Adrenal gland (tissue), 9 donors: ENCODE measurements at regions not wholly inside any gene's neighbourhood (a gene's known extent, or its start where the extent isn't known, plus 50 kb on each side); places are given as distances from the start of the nearest gene placed in this dataset.

Source experiments
- DNase-seq, 7 donors: peaks; one replicate each; pipeline ENCODE4 v3.0.0-alpha.2; 2019 to 2020
- H3K27ac ChIP-seq, 5 donors: fragments of 200-600 bp; sonication (generic) in 4 of 5; 1 replicate in 3 of 5; 2 replicates in 2 of 5; pipeline versions ENCODE4 v1.5.1 to v1.8.0; 2016 to 2020; ENCODE audit warnings: mild to moderate bottlenecking in 1 of 5
- H3K27me3 ChIP-seq: fragments of 200-600 bp; 2 replicates; pipeline ENCODE4 v1.8.0; 2021
- H3K36me3 ChIP-seq, 2 donors: fragments of 200-600 bp; replicated peaks in 1 of 2; 1 replicate in 1 of 2; 2 replicates in 1 of 2; pipeline versions ENCODE4 v1.5.1 to v1.8.0; 2018 to 2022
- H3K4me1 ChIP-seq, 2 donors: fragments of 200-600 bp; replicated peaks in 1 of 2; 1 replicate in 1 of 2; 2 replicates in 1 of 2; pipeline versions ENCODE4 v1.5.1 to v1.8.0; 2018 to 2021
- H3K4me3 ChIP-seq, 4 donors: fragments of 200-600 bp; sonication (generic) in 3 of 4; one replicate each; pipeline ENCODE4 v1.5.1; 2016 to 2018
- H3K9me3 ChIP-seq, 3 donors: fragments of 200-600 bp; sonication (generic) in 1 of 3; replicated peaks in 1 of 3; 1 replicate in 2 of 3; 2 replicates in 1 of 3; pipeline versions ENCODE4 v1.5.1 to v1.8.0; 2016 to 2021
- POLR2A ChIP-seq, 2 donors: fragments of 450-650 bp; IDR thresholded peaks; one replicate each; pipeline ENCODE4 v1.6.1; 2017; ENCODE audit warnings: antibody characterized with exemption in 2 of 2, mild to moderate bottlenecking in 2 of 2, moderate library complexity in 1 of 2
- WGBS, 4 donors: extraction: QIAGEN DNeasy Blood & Tissue Kit in 2 of 4; methylation state at CpG; one replicate each; pipeline versions ENCODE4 v1.1.5 to v1.1.7; 2013 to 2017; 5-methylcytosine and 5-hydroxymethylcytosine counted together
- intact Hi-C, 2 donors: fragments of 100-400 bp; cut with DNase I; formaldehyde crosslinking; loops; one replicate each; pipeline versions ENCODE4 v1.14.1 to v1.15.0; 2022 to 2023
- TF ChIP-seq, protein P1 (sequence below), 6 experiments: fragments of 450-650 bp in 4 of 6; fragments of 200-600 bp in 2 of 6; sonication (generic) in 1 of 6; IDR thresholded peaks; 1 replicate in 5 of 6; 2 replicates in 1 of 6; pipeline versions ENCODE4 v1.5.1 to v1.8.0; 2016 to 2021; ENCODE audit warnings: antibody characterized with exemption in 6 of 6, mild to moderate bottlenecking in 2 of 6, moderate library complexity in 1 of 6
- donor health status: healthy with polysubstance abuse.
- donor health status: Bipolar disorder and iron deficiency.
- donor health status: DM: yes; HTN: yes; CAD: no.
- donor health status: DM: no; HTN: no; CAD: no.
- donor health status: DM: no; HTN: no; CAD: no.

DNA sequence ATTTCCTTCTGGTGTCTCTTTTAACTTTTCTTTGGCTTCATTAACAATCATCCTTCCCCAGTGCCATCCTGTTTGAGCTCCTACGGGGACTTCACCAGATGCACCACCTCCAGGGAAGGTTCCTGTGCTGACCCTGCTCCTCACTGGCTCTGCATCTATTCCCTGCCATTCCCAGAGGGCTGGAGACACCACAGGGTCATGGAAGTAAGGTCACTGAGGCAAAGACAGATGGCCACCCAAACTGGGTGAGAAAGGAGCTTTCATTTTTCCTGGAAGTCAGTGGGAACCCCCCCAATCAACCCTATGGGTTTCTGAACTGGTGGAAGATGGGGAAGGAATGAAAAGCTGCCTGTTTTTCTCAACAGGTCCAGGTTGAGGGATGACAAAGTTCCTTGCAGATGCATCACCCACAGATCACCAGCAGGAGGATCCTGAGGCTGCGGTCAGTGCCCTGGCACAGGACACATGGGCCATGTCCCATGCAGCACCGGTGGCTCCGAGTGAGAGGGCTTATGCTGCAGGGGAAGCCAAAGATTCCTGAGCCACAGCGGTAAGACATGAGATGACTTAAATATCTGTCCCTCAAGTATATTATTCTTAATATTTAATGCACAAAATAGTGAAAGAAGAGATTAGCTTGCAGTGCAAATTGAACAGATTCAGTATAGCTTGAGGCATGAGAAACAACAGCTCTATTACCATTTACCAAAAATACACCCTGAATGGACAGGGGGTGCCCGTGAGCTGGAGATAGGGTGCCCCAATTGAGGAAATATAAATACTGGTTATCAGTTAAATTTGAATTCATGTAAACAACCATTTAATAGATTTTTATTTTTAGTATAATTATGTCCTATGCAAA lies 73.0 kb upstream of the VPREB1 start:
- no peaks in the 10 kb centered on the region for H3K4me1 ChIP-seq
- no peaks in the 10 kb centered on the region for H3K27me3 ChIP-seq
- H3K4me3 ChIP-seq, result no peak overlapping the region
- WGBS, 4 donors, result 31 to 43% (median 37%) methylated on average over 6 of the region's 6 CpGs
- DNase-seq, result peak in 1 of 7 donors; percentile 13
- H3K36me3 ChIP-seq, result no peaks in the 10 kb centered on the region
- intact Hi-C loops, result no loop called here
- H3K9me3 ChIP-seq, result no peaks in the 10 kb centered on the region
- no peak overlapping the region for H3K27ac ChIP-seq
- TF ChIP-seq, protein P1, sequence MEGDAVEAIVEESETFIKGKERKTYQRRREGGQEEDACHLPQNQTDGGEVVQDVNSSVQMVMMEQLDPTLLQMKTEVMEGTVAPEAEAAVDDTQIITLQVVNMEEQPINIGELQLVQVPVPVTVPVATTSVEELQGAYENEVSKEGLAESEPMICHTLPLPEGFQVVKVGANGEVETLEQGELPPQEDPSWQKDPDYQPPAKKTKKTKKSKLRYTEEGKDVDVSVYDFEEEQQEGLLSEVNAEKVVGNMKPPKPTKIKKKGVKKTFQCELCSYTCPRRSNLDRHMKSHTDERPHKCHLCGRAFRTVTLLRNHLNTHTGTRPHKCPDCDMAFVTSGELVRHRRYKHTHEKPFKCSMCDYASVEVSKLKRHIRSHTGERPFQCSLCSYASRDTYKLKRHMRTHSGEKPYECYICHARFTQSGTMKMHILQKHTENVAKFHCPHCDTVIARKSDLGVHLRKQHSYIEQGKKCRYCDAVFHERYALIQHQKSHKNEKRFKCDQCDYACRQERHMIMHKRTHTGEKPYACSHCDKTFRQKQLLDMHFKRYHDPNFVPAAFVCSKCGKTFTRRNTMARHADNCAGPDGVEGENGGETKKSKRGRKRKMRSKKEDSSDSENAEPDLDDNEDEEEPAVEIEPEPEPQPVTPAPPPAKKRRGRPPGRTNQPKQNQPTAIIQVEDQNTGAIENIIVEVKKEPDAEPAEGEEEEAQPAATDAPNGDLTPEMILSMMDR (IDR thresholded peaks at IDR 0.05), result peak in 2 of 6 experiments; percentile 12 to 15
- no peak for TF ChIP-seq POLR2A (IDR thresholded peaks at IDR 0.05)

DNA sequence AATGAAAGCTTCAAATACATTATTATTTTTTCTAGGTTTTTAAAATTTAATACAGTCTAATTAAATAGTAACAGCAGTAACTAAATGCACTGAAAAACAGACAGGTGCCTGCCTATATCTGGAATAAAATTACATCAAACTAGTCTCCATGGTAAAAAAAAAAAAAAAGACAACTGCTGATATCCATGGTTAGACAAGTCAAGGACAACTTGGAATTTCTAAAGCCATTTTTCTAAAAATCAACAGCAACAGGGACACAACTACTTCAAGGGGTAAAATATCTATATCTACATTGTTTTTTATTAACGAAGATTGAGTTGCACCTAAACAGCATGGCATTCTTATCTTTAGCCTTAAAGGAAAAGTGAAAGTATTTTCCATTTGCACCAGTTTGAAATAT lies 74.7 kb upstream of the VPREB1 start:
- intact Hi-C loops, result no loop called here
- Histone ChIP-seq H3K4me3 (no peak overlapping the region), H3K27me3 (no peaks in the 10 kb centered on the region), H3K4me1 (no peaks in the 10 kb centered on the region), H3K27ac (no peak overlapping the region), H3K9me3 (no peaks in the 10 kb centered on the region), H3K36me3 (no peaks in the 10 kb centered on the region)
- TF ChIP-seq POLR2A (IDR thresholded peaks at IDR 0.05), result no peak
- TF ChIP-seq, protein P1 (IDR thresholded peaks at IDR 0.05), result no peak
- no peak for DNase-seq
- WGBS, 4 donors, result 15 to 33% (median 23%) methylated on average over 1 of the region's 1 CpG

DNA sequence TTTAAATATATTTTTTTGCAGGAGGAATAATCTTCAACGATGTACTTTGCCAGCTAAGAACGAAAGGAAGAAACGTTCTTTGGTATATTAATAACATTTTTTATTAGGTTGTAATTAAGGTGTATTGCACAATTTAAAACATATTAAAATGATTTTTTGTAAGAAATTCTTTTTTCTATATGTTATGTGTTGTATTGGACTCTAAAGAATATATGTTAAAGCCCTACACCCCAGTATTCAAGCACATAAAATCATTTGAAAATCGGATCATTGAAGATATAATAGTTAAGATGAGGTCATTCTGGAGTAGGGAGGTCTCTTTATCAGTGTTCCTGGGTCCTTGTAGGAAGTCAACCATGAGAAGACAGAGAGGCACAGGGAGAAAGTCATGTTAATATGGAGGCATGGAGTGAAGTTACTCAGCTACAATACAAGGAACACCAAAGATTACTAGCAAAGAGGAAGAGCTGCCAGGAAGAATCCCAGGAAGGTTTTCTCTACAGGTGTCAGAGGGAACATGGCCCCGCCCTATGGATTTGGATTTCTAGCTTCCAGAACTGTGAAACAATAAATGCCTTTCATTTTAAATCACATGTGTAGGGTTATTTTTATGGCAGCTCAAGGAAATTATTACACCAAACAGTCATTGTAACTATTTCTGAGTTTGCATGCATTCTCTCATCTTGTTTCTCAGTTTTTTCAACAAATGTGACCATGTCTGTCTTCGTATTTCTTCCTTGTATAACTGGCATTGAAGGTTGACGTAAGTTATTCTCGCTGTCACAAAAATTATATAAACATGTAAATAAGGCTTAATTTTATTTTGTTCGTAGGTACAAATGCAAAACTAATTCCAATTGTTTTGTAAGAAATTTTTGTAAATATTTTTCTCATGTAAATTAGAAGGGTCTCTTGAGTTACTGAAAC lies 75.4 kb upstream of the VPREB1 start:
- Histone ChIP-seq H3K36me3 (no peaks in the 10 kb centered on the region), H3K4me1 (no peaks in the 10 kb centered on the region), H3K27me3 (no peaks in the 10 kb centered on the region), H3K27ac (no peak overlapping the region), H3K4me3 (no peak overlapping the region), H3K9me3 (no peaks in the 10 kb centered on the region)
- WGBS, 4 donors, result 57 to 65% (median 62%) methylated on average over 9 of the region's 9 CpGs
- intact Hi-C loops, result no loop called here
- DNase-seq, result no peak
- TF ChIP-seq POLR2A (IDR thresholded peaks at IDR 0.05), result no peak
- TF ChIP-seq, protein P1 (IDR thresholded peaks at IDR 0.05), result no peak
